Mammary epithelial cell (primary cell): ENCODE measurements at regions not wholly inside any gene's neighbourhood (a gene's known extent, or its start where the extent isn't known, plus 50 kb on each side); places are given as distances from the start of the nearest gene placed in this dataset.

ENCODE experiments used
- CTCF ChIP-seq, 2 donors: IDR thresholded peaks in 1 of 2; conservative IDR thresholded peaks in 1 of 2; 2 replicates each; pipeline ENCODE4 v1.5.1; 2011 to 2012; ENCODE audit warnings: inconsistent platforms in 2 of 2, low read length in 2 of 2, mild to moderate bottlenecking in 2 of 2, control low read depth in 1 of 2, low read depth in 1 of 2; ENCODE audit not compliant: insufficient read depth in 1 of 2; ENCODE audit errors: extremely low read depth in 1 of 2
- EZH2 ChIP-seq: IDR thresholded peaks from 2 replicates; pipeline ENCODE4 v1.6.1; 2012; ENCODE audit warnings: low read length, inconsistent platforms, borderline replicate concordance

GRCh38 chr5:124670722-124671184, 75.7 kb downstream of the ZNF608 start:
- TF ChIP-seq CTCF (conservative IDR thresholded peaks at IDR 0.05 in 1 of 2, IDR thresholded peaks at IDR 0.05 in 1 of 2; ENCODE audit: extremely low read depth in 1 of 2, insufficient read depth in 1 of 2, low read depth in 1 of 2, low read length in 2 of 2) (no peak), EZH2 (no peak)
